Neural cell (in vitro differentiated cells): ENCODE measurements at regions not wholly inside any gene's neighbourhood (a gene's known extent, or its start where the extent isn't known, plus 50 kb on each side); places are given as distances from the start of the nearest gene placed in this dataset.

Experiments
- H2AFZ ChIP-seq: fragments of 200-600, 300-800 bp; sonication (generic), shearing (Covaris generic); 2 replicates; pipeline ENCODE4 v1.6.0; 2014; ENCODE audit warnings: low read depth, mild to moderate bottlenecking, antibody characterized with exemption, low read length, moderate library complexity
- H3F3A ChIP-seq: fragments of 200-600 bp; shearing (Covaris generic); 2 replicates; pipeline ENCODE4 v1.6.1; 2016; ENCODE audit warnings: mild to moderate bottlenecking, moderate library complexity, mixed read lengths, antibody characterized with exemption, low read length; ENCODE audit not compliant: insufficient read depth, poor library complexity, severe bottlenecking
- H3K27ac ChIP-seq: fragments of 200-600, 300-800 bp; sonication (generic), shearing (Covaris generic); 2 replicates; pipeline ENCODE4 v1.5.1; 2014; ENCODE audit warnings: mild to moderate bottlenecking, low read length, moderate library complexity
- H3K27me3 ChIP-seq: fragments of 300-800, 200-600 bp; sonication (generic), shearing (Covaris generic); 2 replicates; pipeline ENCODE4 v1.6.0; 2014; ENCODE audit warnings: mild to moderate bottlenecking, low read depth, low read length, moderate library complexity; ENCODE audit not compliant: insufficient read depth
- H3K36me3 ChIP-seq: fragments of 300-800, 200-600 bp; sonication (generic), shearing (Covaris generic); 2 replicates; pipeline ENCODE4 v1.5.1; 2014; ENCODE audit warnings: mild to moderate bottlenecking, antibody characterized with exemption, low read length, moderate library complexity; ENCODE audit not compliant: insufficient read depth
- H3K4me2 ChIP-seq: fragments of 300-800, 200-600 bp; sonication (generic), shearing (Covaris generic); 2 replicates; pipeline ENCODE4 v1.6.0; 2014; ENCODE audit warnings: mild to moderate bottlenecking, low read length
- H3K4me3 ChIP-seq: fragments of 300-800, 200-600 bp; sonication (generic), shearing (Covaris generic); 2 replicates; pipeline ENCODE4 v1.5.1; 2014; ENCODE audit warnings: mild to moderate bottlenecking, low read length, moderate library complexity
- H3K79me2 ChIP-seq: fragments of 200-600 bp; shearing (Covaris generic); replicated peaks from 2 replicates; pipeline ENCODE4 v1.6.0; 2014; ENCODE audit warnings: mild to moderate bottlenecking, low read length, moderate library complexity; ENCODE audit not compliant: insufficient read depth
- H3K9ac ChIP-seq: fragments of 300-800, 200-600 bp; sonication (generic), shearing (Covaris generic); 2 replicates; pipeline ENCODE4 v1.6.1; 2016; ENCODE audit warnings: mild to moderate bottlenecking, low read length, mixed read lengths
- H3K9me2 ChIP-seq: fragments of 200-600 bp; shearing (Covaris generic); 2 replicates; pipeline ENCODE4 v1.6.1; 2016; ENCODE audit warnings: mild to moderate bottlenecking, low read length, mixed read lengths; ENCODE audit not compliant: insufficient read depth
- H3K9me3 ChIP-seq: fragments of 200-600, 300-800 bp; sonication (generic), shearing (Covaris generic); 2 replicates; pipeline ENCODE4 v1.6.1; 2016; ENCODE audit warnings: mild to moderate bottlenecking, mixed run types, low read length, moderate library complexity, mixed read lengths
- H4K20me1 ChIP-seq: fragments of 200-600 bp; shearing (Covaris generic); 2 replicates; pipeline ENCODE4 v1.6.1; 2016; ENCODE audit warnings: mild to moderate bottlenecking, mixed run types; ENCODE audit not compliant: insufficient read depth
- CTCF ChIP-seq: fragments of 450-650 bp; IDR thresholded peaks from 2 replicates; pipeline ENCODE4 v1.5.1; 2014; ENCODE audit warnings: antibody characterized with exemption, mild to moderate bottlenecking, moderate library complexity; ENCODE audit not compliant: poor library complexity, severe bottlenecking
- EP300 ChIP-seq: fragments of 450-650 bp; conservative IDR thresholded peaks from 2 replicates; pipeline ENCODE4 v1.6.1; 2014; ENCODE audit warnings: antibody characterized with exemption, mild to moderate bottlenecking, moderate library complexity; ENCODE audit not compliant: poor library complexity, severe bottlenecking
- EZH2 ChIP-seq: fragments of 200-600, 300-800 bp; shearing (Covaris generic), sonication (generic); IDR thresholded peaks from 2 replicates; pipeline ENCODE4 v1.6.1; 2014; ENCODE audit warnings: antibody characterized with exemption, low read length, borderline replicate concordance, mild to moderate bottlenecking; ENCODE audit not compliant: insufficient read depth, poor library complexity, severe bottlenecking
- MXI1 ChIP-seq: fragments of 450-650 bp; conservative IDR thresholded peaks from 2 replicates; pipeline ENCODE4 v1.6.1; 2014; ENCODE audit warnings: antibody characterized with exemption, mild to moderate bottlenecking; ENCODE audit not compliant: poor library complexity, severe bottlenecking
- POLR2AphosphoS5 ChIP-seq: IDR thresholded peaks from 2 replicates; pipeline ENCODE4 v1.6.1; 2012
- RAD21 ChIP-seq: fragments of 450-650 bp; conservative IDR thresholded peaks from 2 replicates; pipeline ENCODE4 v1.6.1; 2014; ENCODE audit warnings: antibody characterized with exemption, mild to moderate bottlenecking, moderate library complexity
- SMC3 ChIP-seq: fragments of 450-650 bp; conservative IDR thresholded peaks from 2 replicates; pipeline ENCODE4 v1.6.1; 2014; ENCODE audit warnings: antibody characterized with exemption, mild to moderate bottlenecking, moderate library complexity; ENCODE audit not compliant: poor library complexity
- TAF1 ChIP-seq: IDR thresholded peaks from 2 replicates; pipeline ENCODE4 v1.6.1; 2012; ENCODE audit warnings: low read depth
- TF ChIP-seq, protein P1 (sequence below): IDR thresholded peaks from 2 replicates; pipeline ENCODE4 v1.6.1; 2012; ENCODE audit warnings: borderline replicate concordance

DNA sequence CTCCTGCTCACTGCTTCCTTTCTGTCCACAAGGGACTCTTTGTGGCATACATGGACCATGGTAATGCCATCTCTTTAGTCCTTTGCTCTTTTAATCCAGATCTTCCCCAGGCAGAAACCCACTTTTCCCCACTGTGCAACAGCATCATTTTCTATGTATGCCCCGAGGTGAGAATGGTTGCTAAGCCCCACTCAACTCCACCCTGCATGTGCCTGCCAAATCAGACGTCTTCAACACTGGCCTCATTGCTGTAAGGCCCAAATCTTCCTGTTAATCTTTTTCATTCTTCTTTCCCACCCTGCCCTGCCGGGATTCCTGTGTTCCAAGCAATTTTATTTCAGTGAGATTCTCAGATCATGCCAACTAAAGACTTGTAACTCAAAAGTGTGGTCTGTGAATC lies 328.4 kb downstream of the PAX3 start:
- Histone ChIP-seq H3K4me2 (no peak overlapping the region), H3K9me3 (no peaks in the 10 kb centered on the region), H4K20me1 (no peaks in the 10 kb centered on the region), H3K27me3 (no peaks in the 10 kb centered on the region), H3K9ac (no peak overlapping the region), H3K4me3 (no peak overlapping the region), H3K36me3 (no peaks in the 10 kb centered on the region), H3F3A (no peaks in the 10 kb centered on the region), H3K79me2 (no peaks in the 10 kb centered on the region), H3K9me2 (no peaks in the 10 kb centered on the region), H3K27ac (no peak overlapping the region), H2AFZ (no peak overlapping the region)
- TF ChIP-seq EP300 (no peak), RAD21 (no peak), SMC3 (no peak), MXI1 (no peak), CTCF (no peak), POLR2AphosphoS5 (no peak), EZH2 (no peak), TAF1 (no peak)
- TF ChIP-seq, protein P1, sequence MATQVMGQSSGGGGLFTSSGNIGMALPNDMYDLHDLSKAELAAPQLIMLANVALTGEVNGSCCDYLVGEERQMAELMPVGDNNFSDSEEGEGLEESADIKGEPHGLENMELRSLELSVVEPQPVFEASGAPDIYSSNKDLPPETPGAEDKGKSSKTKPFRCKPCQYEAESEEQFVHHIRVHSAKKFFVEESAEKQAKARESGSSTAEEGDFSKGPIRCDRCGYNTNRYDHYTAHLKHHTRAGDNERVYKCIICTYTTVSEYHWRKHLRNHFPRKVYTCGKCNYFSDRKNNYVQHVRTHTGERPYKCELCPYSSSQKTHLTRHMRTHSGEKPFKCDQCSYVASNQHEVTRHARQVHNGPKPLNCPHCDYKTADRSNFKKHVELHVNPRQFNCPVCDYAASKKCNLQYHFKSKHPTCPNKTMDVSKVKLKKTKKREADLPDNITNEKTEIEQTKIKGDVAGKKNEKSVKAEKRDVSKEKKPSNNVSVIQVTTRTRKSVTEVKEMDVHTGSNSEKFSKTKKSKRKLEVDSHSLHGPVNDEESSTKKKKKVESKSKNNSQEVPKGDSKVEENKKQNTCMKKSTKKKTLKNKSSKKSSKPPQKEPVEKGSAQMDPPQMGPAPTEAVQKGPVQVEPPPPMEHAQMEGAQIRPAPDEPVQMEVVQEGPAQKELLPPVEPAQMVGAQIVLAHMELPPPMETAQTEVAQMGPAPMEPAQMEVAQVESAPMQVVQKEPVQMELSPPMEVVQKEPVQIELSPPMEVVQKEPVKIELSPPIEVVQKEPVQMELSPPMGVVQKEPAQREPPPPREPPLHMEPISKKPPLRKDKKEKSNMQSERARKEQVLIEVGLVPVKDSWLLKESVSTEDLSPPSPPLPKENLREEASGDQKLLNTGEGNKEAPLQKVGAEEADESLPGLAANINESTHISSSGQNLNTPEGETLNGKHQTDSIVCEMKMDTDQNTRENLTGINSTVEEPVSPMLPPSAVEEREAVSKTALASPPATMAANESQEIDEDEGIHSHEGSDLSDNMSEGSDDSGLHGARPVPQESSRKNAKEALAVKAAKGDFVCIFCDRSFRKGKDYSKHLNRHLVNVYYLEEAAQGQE: no peak

DNA sequence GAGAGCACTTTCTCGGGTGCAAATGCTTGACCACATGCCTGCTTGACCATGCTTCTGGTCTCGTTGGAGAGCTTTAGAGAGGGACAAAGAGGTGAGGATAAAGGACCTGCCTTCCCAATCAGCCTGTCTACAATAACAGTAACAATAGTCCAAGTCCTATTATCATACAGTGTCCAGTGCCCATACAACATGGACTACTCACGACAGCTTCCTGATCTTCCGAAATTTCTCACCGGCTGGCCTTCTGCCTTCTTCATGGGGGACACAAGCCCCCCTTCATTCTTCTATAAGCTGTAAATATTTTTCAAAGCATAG lies 329.0 kb downstream of the PAX3 start:
- no peaks in the 10 kb centered on the region for H3K36me3 ChIP-seq
- no peak overlapping the region for H3K4me2 ChIP-seq
- H3K27ac ChIP-seq: no peak overlapping the region
- no peaks in the 10 kb centered on the region for H3K9me3 ChIP-seq
- H2AFZ ChIP-seq: no peak overlapping the region
- no peaks in the 10 kb centered on the region for H3K79me2 ChIP-seq
- H3K9me2 ChIP-seq: no peaks in the 10 kb centered on the region
- no peak overlapping the region for H3K4me3 ChIP-seq
- H4K20me1 ChIP-seq: no peaks in the 10 kb centered on the region
- H3K9ac ChIP-seq: no peak overlapping the region
- TF ChIP-seq MXI1 (no peak), TAF1 (no peak), CTCF (no peak), POLR2AphosphoS5 (no peak), RAD21 (no peak), EZH2 (no peak)
- TF ChIP-seq, protein P1: no peak
- no peaks in the 10 kb centered on the region for H3K27me3 ChIP-seq
- no peaks in the 10 kb centered on the region for H3F3A ChIP-seq
